H9 (cell line): ENCODE measurements at regions not wholly inside any gene's neighbourhood (a gene's known extent, or its start where the extent isn't known, plus 50 kb on each side); places are given as distances from the start of the nearest gene placed in this dataset.

Source experiments
- DNase-seq: peaks from one replicate; pipeline ENCODE4 v3.0.0-alpha.2; 2017
- H2AFZ ChIP-seq: one replicate; pipeline ENCODE4 v1.6.1; 2013; ENCODE audit warnings: mild to moderate bottlenecking, low read length, control low read depth, moderate library complexity
- H2AK5ac ChIP-seq: 2 replicates; pipeline ENCODE4 v1.6.1; 2013; ENCODE audit warnings: low read length, control low read depth, mixed read lengths; ENCODE audit not compliant: insufficient read length
- H2BK120ac ChIP-seq: one replicate; pipeline ENCODE4 v1.6.1; 2013; ENCODE audit warnings: low read depth, mild to moderate bottlenecking, low read length, control low read depth, inconsistent platforms; ENCODE audit not compliant: poor library complexity, severe bottlenecking
- H2BK12ac ChIP-seq: 2 replicates; pipeline ENCODE4 v1.6.1; 2013; ENCODE audit warnings: low read length, control low read depth, mixed read lengths, low read depth; ENCODE audit not compliant: insufficient read length
- H2BK15ac ChIP-seq: 2 replicates; pipeline ENCODE4 v1.6.1; 2013; ENCODE audit warnings: low read depth, low read length, control low read depth
- H2BK20ac ChIP-seq: one replicate; pipeline ENCODE4 v1.6.1; 2013; ENCODE audit warnings: low read depth, mild to moderate bottlenecking, low read length, control low read depth, inconsistent platforms; ENCODE audit not compliant: poor library complexity, severe bottlenecking
- H2BK5ac ChIP-seq: 2 replicates; pipeline ENCODE4 v1.6.1; 2013; ENCODE audit warnings: low read length, control low read depth, mixed read lengths; ENCODE audit not compliant: insufficient read length
- H3K14ac ChIP-seq: 2 replicates; pipeline ENCODE4 v1.6.1; 2013; ENCODE audit warnings: low read length, control low read depth; ENCODE audit not compliant: insufficient read depth
- H3K18ac ChIP-seq: 2 replicates; pipeline ENCODE4 v1.6.1; 2013; ENCODE audit warnings: low read depth, mild to moderate bottlenecking, mixed read lengths, low read length, control low read depth; ENCODE audit not compliant: insufficient read length
- H3K23ac ChIP-seq: 2 replicates; pipeline ENCODE4 v1.6.1; 2013; ENCODE audit warnings: low read length, control low read depth, mixed read lengths, low read depth; ENCODE audit not compliant: insufficient read length
- H3K23me2 ChIP-seq: 2 replicates; pipeline ENCODE4 v1.6.1; 2013; ENCODE audit warnings: low read depth, mild to moderate bottlenecking, mixed read lengths, low read length, control low read depth; ENCODE audit not compliant: insufficient read length, poor library complexity, severe bottlenecking
- H3K27ac ChIP-seq: 2 replicates; pipeline ENCODE4 v1.5.1; 2013; ENCODE audit warnings: low read length, control low read depth, mixed read lengths, low read depth; ENCODE audit not compliant: insufficient read length
- H3K27me3 ChIP-seq: 2 replicates; pipeline ENCODE4 v1.6.1; 2013; ENCODE audit warnings: low read length, control low read depth, inconsistent platforms; ENCODE audit not compliant: insufficient read depth
- H3K4ac ChIP-seq: 2 replicates; pipeline ENCODE4 v1.6.1; 2013; ENCODE audit warnings: low read depth, mild to moderate bottlenecking, control low read depth, inconsistent platforms, low read length, moderate library complexity
- H3K4me1 ChIP-seq: 2 replicates; pipeline ENCODE4 v1.6.1; 2013; ENCODE audit warnings: low read length, control low read depth, inconsistent platforms; ENCODE audit not compliant: insufficient read depth
- H3K4me2 ChIP-seq: 2 replicates; pipeline ENCODE4 v1.6.1; 2013; ENCODE audit warnings: low read length, control low read depth, mixed read lengths; ENCODE audit not compliant: insufficient read length, insufficient read depth
- H3K56ac ChIP-seq: 2 replicates; pipeline ENCODE4 v1.6.1; 2013; ENCODE audit warnings: low read depth, mild to moderate bottlenecking, mixed read lengths, low read length, control low read depth; ENCODE audit not compliant: insufficient read length
- H3K79me1 ChIP-seq: 2 replicates; pipeline ENCODE4 v1.6.1; 2013; ENCODE audit warnings: low read depth, mild to moderate bottlenecking, moderate library complexity, low read length, control low read depth, inconsistent platforms; ENCODE audit not compliant: insufficient read depth, poor library complexity, severe bottlenecking
- H3K79me2 ChIP-seq: 2 replicates; pipeline ENCODE4 v1.6.1; 2013; ENCODE audit warnings: low read length, control low read depth, inconsistent platforms; ENCODE audit not compliant: insufficient read depth
- H3K9ac ChIP-seq: 2 replicates; pipeline ENCODE4 v1.6.1; 2013; ENCODE audit warnings: low read length, control low read depth, mixed read lengths; ENCODE audit not compliant: insufficient read length; ENCODE audit errors: extremely low read depth
- H3K9me3 ChIP-seq: one replicate; pipeline ENCODE4 v1.6.1; 2013; ENCODE audit warnings: low read depth, low read length, inconsistent platforms; ENCODE audit not compliant: control insufficient read depth
- H3T11ph ChIP-seq: one replicate; pipeline ENCODE4 v1.6.1; 2013; ENCODE audit warnings: mild to moderate bottlenecking, low read length, control low read depth, inconsistent platforms
- H4K20me1 ChIP-seq: one replicate; pipeline ENCODE4 v1.6.1; 2013; ENCODE audit not compliant: control insufficient read depth, insufficient read length, insufficient read depth
- H4K5ac ChIP-seq: 2 replicates; pipeline ENCODE4 v1.6.1; 2013; ENCODE audit warnings: low read depth, mild to moderate bottlenecking, mixed read lengths, low read length, control low read depth; ENCODE audit not compliant: insufficient read length
- H4K8ac ChIP-seq: replicated peaks from 2 replicates; pipeline ENCODE4 v1.6.1; 2013; ENCODE audit warnings: low read length, control low read depth, mixed read lengths, low read depth; ENCODE audit not compliant: insufficient read length
- H4K91ac ChIP-seq: 2 replicates; pipeline ENCODE4 v1.6.1; 2013; ENCODE audit warnings: low read depth, mild to moderate bottlenecking, moderate library complexity, mixed read lengths, low read length, control low read depth; ENCODE audit not compliant: insufficient read length
- H3K27ac Mint-ChIP-seq, 3 experiments: 2 replicates in 2 of 3; 3 replicates in 1 of 3; pipeline ENCODE4 v1.8.0; 2020 to 2021; ENCODE audit warnings: mixed read lengths in 3 of 3, mild to moderate bottlenecking in 1 of 3, moderate library complexity in 1 of 3
- H3K27me3 Mint-ChIP-seq: 2 replicates; pipeline ENCODE4 v1.8.0; 2021; ENCODE audit warnings: low read depth, mild to moderate bottlenecking, moderate library complexity, mixed read lengths
- H3K36me3 Mint-ChIP-seq, 3 experiments: 2 replicates in 2 of 3; 3 replicates in 1 of 3; pipeline ENCODE4 v1.8.0; 2020 to 2021; ENCODE audit warnings: low read depth in 3 of 3, mixed read lengths in 3 of 3; ENCODE audit not compliant: insufficient read depth in 1 of 3
- H3K4me1 Mint-ChIP-seq, 2 experiments: 2 replicates each; pipeline ENCODE4 v1.8.0; 2020; ENCODE audit warnings: mixed read lengths in 2 of 2
- H3K4me3 Mint-ChIP-seq, 2 experiments: 2 replicates in 1 of 2; 3 replicates in 1 of 2; pipeline ENCODE4 v1.8.0; 2020 to 2021; ENCODE audit warnings: mild to moderate bottlenecking in 2 of 2, mixed read lengths in 2 of 2, moderate library complexity in 1 of 2
- H3K9me3 Mint-ChIP-seq, 2 experiments: 2 replicates in 1 of 2; 3 replicates in 1 of 2; pipeline ENCODE4 v1.8.0; 2020; ENCODE audit warnings: mild to moderate bottlenecking in 2 of 2, mixed read lengths in 2 of 2, moderate library complexity in 1 of 2
- CTCF ChIP-seq: fragments of 200-600 bp; sonication (generic); conservative IDR thresholded peaks from 3 replicates; pipeline ENCODE4 v1.8.0; 2021; ENCODE audit warnings: antibody characterized with exemption, mild to moderate bottlenecking
- WGBS: extraction: QIAGEN DNeasy Blood & Tissue Kit; methylation state at CpG from one replicate; pipeline ENCODE4 v1.1.7; 2013; ENCODE audit warnings: missing lambda C conversion rate, low lambda C conversion rate, mixed read lengths; ENCODE audit not compliant: insufficient read length; ENCODE audit errors: extremely low coverage; 5-methylcytosine and 5-hydroxymethylcytosine counted together

GRCh38 chr5:167245868-167246267 is 1045.6 kb upstream of the WWC1 start:
- no peaks in the 10 kb centered on the region for H4K20me1 ChIP-seq
- H3K23ac ChIP-seq, result no peak overlapping the region
- Mint-ChIP-seq H3K4me1 (peaks cover 5 to 8% of the 10 kb centered on the region in 2 experiments; a peak in 3 of 4 replicates), H3K4me3 (no peak overlapping the region), H3K27ac (no peak overlapping the region), H3K9me3 (no peaks in the 10 kb centered on the region), H3K27me3 (no peaks in the 10 kb centered on the region), H3K36me3 (no peaks in the 10 kb centered on the region)
- no peak overlapping the region for H3K4me2 ChIP-seq
- H3K4me1 ChIP-seq, result no peaks in the 10 kb centered on the region; the same call in 1 of the 2 replicates
- no peak overlapping the region for H4K5ac ChIP-seq
- no peak overlapping the region for H2BK12ac ChIP-seq
- no peak overlapping the region for H2BK20ac ChIP-seq
- no peaks in the 10 kb centered on the region for H3K23me2 ChIP-seq
- no peaks in the 10 kb centered on the region for H3K79me2 ChIP-seq
- H3K27ac ChIP-seq, result no peak overlapping the region
- no peak overlapping the region for H2AFZ ChIP-seq
- H3K18ac ChIP-seq, result no peak overlapping the region
- H3K14ac ChIP-seq, result no peak overlapping the region
- no peaks in the 10 kb centered on the region for H3K27me3 ChIP-seq
- no peak overlapping the region for H4K91ac ChIP-seq
- H2BK5ac ChIP-seq, result no peak overlapping the region
- no peak overlapping the region for H2AK5ac ChIP-seq
- H3K9ac ChIP-seq, result no peak overlapping the region
- H3T11ph ChIP-seq, result no peak overlapping the region
- WGBS, result no CpG with 5 or more reads among the region's 1 CpG
- no peak overlapping the region for H2BK15ac ChIP-seq
- H4K8ac ChIP-seq, result no peak overlapping the region
- peak; percentile 45 for DNase-seq
- H3K9me3 ChIP-seq, result no peaks in the 10 kb centered on the region
- H3K56ac ChIP-seq, result no peak overlapping the region
- TF ChIP-seq CTCF, result no peak
- H3K79me1 ChIP-seq, result no peaks in the 10 kb centered on the region
- H3K4ac ChIP-seq, result no peak overlapping the region
- H2BK120ac ChIP-seq, result no peak overlapping the region
